ENCODE measurements at regions not wholly inside any gene's neighbourhood (a gene's known extent, or its start where the extent isn't known, plus 50 kb on each side); places are given as distances from the start of the nearest gene placed in this dataset.
"Not testable (repeated sequence)": the region's sequence is repeated elsewhere in the genome, so short reads cannot be mapped to it uniquely, and the experiment has no call there.

- no peaks in the 10 kb centered on the region for H3K4me1 ChIP-seq (ENCODE audit: low read depth)
- no peaks in the 10 kb centered on the region for H3K9me3 ChIP-seq
- DNase-seq = no peak
- no peak for TF ChIP-seq CTCF (IDR thresholded peaks at IDR 0.05)
- intact Hi-C loops (cut with DNase I, micrococcal nuclease) = no loop called here
- H3K36me3 ChIP-seq (ENCODE audit: low read depth) = no peaks in the 10 kb centered on the region
- ATAC-seq = no peak
- no peak overlapping the region for H3K4me3 ChIP-seq
Measured at GRCh38 chr4:59553063-59553720, 1646.9 kb upstream of the ADGRL3 start.

GRCh38 chr4:59553721-59554091 is 1646.4 kb upstream of the ADGRL3 start:
- intact Hi-C loops (cut with DNase I, micrococcal nuclease) = no loop called here
- ATAC-seq = no peak
- no peak for TF ChIP-seq CTCF (IDR thresholded peaks at IDR 0.05)
- H3K4me1 ChIP-seq (ENCODE audit: low read depth) = no peaks in the 10 kb centered on the region
- no peaks in the 10 kb centered on the region for H3K9me3 ChIP-seq
- no peak for DNase-seq
- H3K36me3 ChIP-seq (ENCODE audit: low read depth) = no peaks in the 10 kb centered on the region
- H3K4me3 ChIP-seq = no peak overlapping the region

GRCh38 chr4:59556191-59556590 is 1643.9 kb upstream of the ADGRL3 start:
- H3K4me3 ChIP-seq; ATAC-seq; DNase-seq; H3K4me1 ChIP-seq (ENCODE audit: low read depth); H3K9me3 ChIP-seq; H3K36me3 ChIP-seq (ENCODE audit: low read depth); intact Hi-C loops (cut with DNase I, micrococcal nuclease): not testable (repeated sequence)

GRCh38 chr4:59560141-59560648 is 1639.9 kb upstream of the ADGRL3 start:
- H3K4me3 ChIP-seq; H3K9me3 ChIP-seq; H3K4me1 ChIP-seq (ENCODE audit: low read depth); ATAC-seq; intact Hi-C loops (cut with DNase I, micrococcal nuclease); DNase-seq; H3K36me3 ChIP-seq (ENCODE audit: low read depth): not testable (repeated sequence)

GRCh38 chr4:59565836-59566235 is 1634.3 kb upstream of the ADGRL3 start:
- Histone ChIP-seq H3K36me3 (ENCODE audit: low read depth) (no peaks in the 10 kb centered on the region), H3K4me3 (no peak overlapping the region), H3K9me3 (no peaks in the 10 kb centered on the region), H3K4me1 (ENCODE audit: low read depth) (no peaks in the 10 kb centered on the region)
- intact Hi-C loops (cut with DNase I, micrococcal nuclease) = no loop called here
- TF ChIP-seq CTCF (IDR thresholded peaks at IDR 0.05) = no peak
- ATAC-seq (no peak), DNase-seq (no peak)

GRCh38 chr4:59570860-59571476 is 1629.2 kb upstream of the ADGRL3 start:
- ATAC-seq (no peak), DNase-seq (no peak)
- no peak for TF ChIP-seq CTCF (IDR thresholded peaks at IDR 0.05)
- H3K9me3 ChIP-seq = no peaks in the 10 kb centered on the region
- H3K4me3 ChIP-seq = no peak overlapping the region
- intact Hi-C loops (cut with DNase I, micrococcal nuclease) = no loop called here
- H3K36me3 ChIP-seq (ENCODE audit: low read depth) = no peaks in the 10 kb centered on the region
- no peaks in the 10 kb centered on the region for H3K4me1 ChIP-seq (ENCODE audit: low read depth)
